Activated CD4-positive, alpha-beta T cell treated with anti-CD3 and anti-CD28 coated beads, Interleukin-2, amount 10 ng/mL, durations not matched to agents 7 days and 5 days (primary cell): ENCODE measurements at regions not wholly inside any gene's neighbourhood (a gene's known extent, or its start where the extent isn't known, plus 50 kb on each side); places are given as distances from the start of the nearest gene placed in this dataset.

Experiments
- CTCF ChIA-PET: fragments of 350-600 bp; sonication (Branson Sonifier 250); formaldehyde crosslinking; loops from one replicate; lab custom pipeline; 2021; ENCODE audit warnings: antibody characterized with exemption; lab: Charles Lee
- POLR2A ChIA-PET: fragments of 350-600 bp; sonication (Branson Sonifier 250); formaldehyde crosslinking; loops from one replicate; lab custom pipeline; 2021; ENCODE audit warnings: antibody characterized with exemption; lab: Charles Lee
- DNase-seq: peaks from one replicate; pipeline ENCODE4 v3.0.0-alpha.2; 2020
- H3K27ac Mint-ChIP-seq: one replicate; pipeline ENCODE4 v1.8.0; 2021; ENCODE audit warnings: mild to moderate bottlenecking, moderate library complexity, mixed read lengths
- H3K27me3 Mint-ChIP-seq: one replicate; pipeline ENCODE4 v1.8.0; 2021; ENCODE audit warnings: mixed read lengths
- H3K36me3 Mint-ChIP-seq: one replicate; pipeline ENCODE4 v1.8.0; 2021; ENCODE audit warnings: low read depth, mixed read lengths
- H3K4me1 Mint-ChIP-seq: one replicate; pipeline ENCODE4 v1.8.0; 2021; ENCODE audit warnings: mixed read lengths
- H3K4me3 Mint-ChIP-seq: one replicate; pipeline ENCODE4 v1.8.0; 2021; ENCODE audit warnings: mild to moderate bottlenecking, moderate library complexity, mixed read lengths
- H3K9me3 Mint-ChIP-seq: one replicate; pipeline ENCODE4 v1.8.0; 2021; ENCODE audit warnings: mixed read lengths

DNA sequence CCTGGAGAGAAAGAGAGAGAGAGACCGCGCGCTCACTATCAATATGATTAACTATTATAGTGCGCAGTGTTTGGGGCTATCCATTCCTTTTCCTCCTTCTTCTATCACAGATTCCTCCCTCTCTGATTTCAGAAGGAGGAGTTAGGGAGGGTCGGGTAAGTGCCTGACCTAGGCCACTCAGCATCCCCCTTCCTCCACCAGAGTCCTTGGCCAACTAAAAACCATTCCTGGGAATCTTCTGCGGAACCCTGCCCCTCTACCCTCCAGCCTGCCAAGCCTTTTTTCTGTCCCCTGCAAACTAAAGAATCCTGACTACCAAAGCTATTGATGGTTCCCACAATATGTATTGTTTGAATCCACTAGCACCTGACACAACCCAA is 256.2 kb upstream of the NFE2L3 start:
- Mint-ChIP-seq H3K4me3 (no peak overlapping the region), H3K4me1 (peaks cover 31% of the 10 kb centered on the region), H3K27ac (no peak overlapping the region), H3K36me3 (peaks cover 9% of the 10 kb centered on the region), H3K9me3 (peaks cover 5% of the 10 kb centered on the region), H3K27me3 (peaks cover 17% of the 10 kb centered on the region)
- DNase-seq: no peak
- ChIA-PET CTCF (interaction anchor here (0.7 to 7.3 kb wide), 10 partner anchors 9 to 1265 kb away, joined by 3 to 36 read pairs (median 5); no protein-coding TSS in a partner anchor), POLR2A (interaction anchor here (0.6 kb wide), 1 partner anchor 117 kb away, joined by 5 read pairs; no protein-coding TSS in a partner anchor)

DNA sequence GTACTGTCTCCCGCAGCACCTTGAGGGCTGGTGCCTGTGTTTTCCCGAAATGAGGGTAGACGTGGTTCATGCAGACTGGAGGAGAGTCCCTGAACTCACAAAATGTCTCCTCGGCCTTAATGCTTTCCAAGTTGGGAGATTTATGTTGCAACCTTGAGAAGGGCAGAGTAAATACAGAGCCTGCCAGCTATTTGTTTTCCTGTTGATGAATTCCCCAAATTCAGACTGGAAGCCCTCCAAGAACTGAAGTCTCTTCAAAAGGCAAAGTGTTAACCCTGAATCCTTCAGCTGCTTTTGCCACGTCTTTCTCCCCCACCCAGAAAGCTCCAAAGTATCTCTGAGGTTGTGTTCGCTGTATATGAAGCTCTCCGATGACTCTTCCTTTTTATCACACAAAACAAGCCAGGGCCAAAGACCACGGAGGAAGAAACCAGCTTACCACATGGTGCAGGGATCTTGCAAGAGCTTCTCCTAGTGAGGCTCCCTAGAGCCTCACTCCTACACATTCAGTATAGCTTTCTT is 254.7 kb upstream of the NFE2L3 start:
- Mint-ChIP-seq H3K4me1 (peaks cover 31% of the 10 kb centered on the region), H3K27ac (no peak overlapping the region), H3K9me3 (peaks cover 5% of the 10 kb centered on the region), H3K4me3 (no peak overlapping the region), H3K36me3 (peaks cover 9% of the 10 kb centered on the region), H3K27me3 (peaks cover 11% of the 10 kb centered on the region)
- DNase-seq: no peak
- CTCF ChIA-PET: interaction anchor here (0.6 to 7.3 kb wide), 6 partner anchors 11 to 637 kb away, joined by 3 to 36 read pairs (median 3); no protein-coding TSS in a partner anchor
- POLR2A ChIA-PET: no interaction called here

DNA sequence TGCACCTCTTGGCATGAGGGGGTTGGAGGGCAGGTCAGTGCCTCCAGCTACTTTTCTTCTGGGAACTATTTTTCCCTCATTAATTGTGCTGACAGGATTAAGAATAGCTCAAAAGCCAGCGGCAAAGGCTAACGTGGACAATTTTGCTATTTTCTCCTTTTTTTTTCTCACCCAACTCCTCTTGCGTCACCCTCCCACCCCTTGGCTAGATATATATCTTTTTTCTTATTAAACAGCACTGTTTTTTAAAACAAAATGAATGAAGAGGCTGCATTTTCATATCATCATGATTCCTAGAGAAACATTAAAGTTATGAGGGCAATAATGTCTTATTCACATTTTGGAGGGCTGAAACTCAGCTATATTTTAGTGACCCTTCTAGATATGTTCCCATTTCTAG is 251.8 kb upstream of the NFE2L3 start:
- H3K36me3 Mint-ChIP-seq: no peaks in the 10 kb centered on the region
- peaks cover 11% of the 10 kb centered on the region for H3K27me3 Mint-ChIP-seq
- H3K4me1 Mint-ChIP-seq: peaks cover 5% of the 10 kb centered on the region
- H3K9me3 Mint-ChIP-seq: no peaks in the 10 kb centered on the region
- no peak overlapping the region for H3K4me3 Mint-ChIP-seq
- no peak overlapping the region for H3K27ac Mint-ChIP-seq
- ChIA-PET POLR2A (no interaction called here), CTCF (interaction anchor here (1.3 kb wide), 1 partner anchor 10 kb away, joined by 3 read pairs; no protein-coding TSS in a partner anchor)
- no peak for DNase-seq

DNA sequence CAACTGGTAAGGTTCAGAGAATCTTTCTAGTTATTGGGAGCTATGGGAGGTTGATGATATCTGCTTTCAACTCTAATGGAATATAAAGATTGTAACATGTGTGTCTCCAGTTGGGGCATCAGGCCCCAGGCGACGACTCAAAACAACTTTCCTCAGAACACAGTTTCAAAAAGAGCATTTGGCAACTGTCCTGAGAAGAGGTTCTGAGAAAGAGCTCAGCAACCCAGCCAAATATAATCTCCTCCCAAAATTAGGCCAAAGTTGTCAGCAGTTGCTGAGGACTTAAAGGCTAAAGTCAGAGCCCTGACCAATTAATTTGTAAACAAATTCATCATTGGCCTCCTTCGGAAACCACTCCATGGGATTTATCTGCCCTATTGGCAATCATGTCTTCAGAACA is 251.1 kb upstream of the NFE2L3 start:
- Mint-ChIP-seq H3K9me3 (no peaks in the 10 kb centered on the region), H3K36me3 (no peaks in the 10 kb centered on the region), H3K4me3 (no peak overlapping the region), H3K4me1 (peaks cover 1% of the 10 kb centered on the region), H3K27ac (no peak overlapping the region), H3K27me3 (peaks cover 8% of the 10 kb centered on the region)
- ChIA-PET CTCF (interaction anchor here (1.2 kb wide), 1 partner anchor 67 kb away, joined by 3 read pairs; no protein-coding TSS in a partner anchor), POLR2A (no interaction called here)
- DNase-seq: no peak

DNA sequence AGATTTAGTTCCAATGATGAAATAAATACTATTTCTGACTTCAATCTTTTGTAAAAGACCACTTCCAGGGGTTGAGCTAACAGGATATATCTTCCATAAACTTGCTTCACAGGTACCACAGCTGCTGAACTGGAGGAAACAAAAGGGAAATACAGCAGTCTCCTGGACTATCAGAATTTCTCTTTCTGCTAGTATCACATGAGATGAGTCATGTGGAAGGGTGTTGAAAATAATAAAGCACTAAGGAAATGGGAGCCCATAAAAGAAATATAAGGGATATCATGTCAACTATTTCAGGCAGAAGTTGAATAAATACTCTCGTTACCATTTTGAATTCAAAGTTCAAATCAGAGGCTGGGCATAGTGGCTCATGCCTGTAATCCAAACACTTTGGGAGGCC is 250.3 kb upstream of the NFE2L3 start:
- Mint-ChIP-seq H3K4me1 (no peaks in the 10 kb centered on the region), H3K9me3 (no peaks in the 10 kb centered on the region), H3K27ac (no peak overlapping the region), H3K4me3 (no peak overlapping the region), H3K36me3 (no peaks in the 10 kb centered on the region), H3K27me3 (peaks cover 4% of the 10 kb centered on the region)
- CTCF ChIA-PET: interaction anchor here (1.2 kb wide), 1 partner anchor 66 kb away, joined by 3 read pairs; no protein-coding TSS in a partner anchor
- no peak for DNase-seq
- POLR2A ChIA-PET: no interaction called here

DNA sequence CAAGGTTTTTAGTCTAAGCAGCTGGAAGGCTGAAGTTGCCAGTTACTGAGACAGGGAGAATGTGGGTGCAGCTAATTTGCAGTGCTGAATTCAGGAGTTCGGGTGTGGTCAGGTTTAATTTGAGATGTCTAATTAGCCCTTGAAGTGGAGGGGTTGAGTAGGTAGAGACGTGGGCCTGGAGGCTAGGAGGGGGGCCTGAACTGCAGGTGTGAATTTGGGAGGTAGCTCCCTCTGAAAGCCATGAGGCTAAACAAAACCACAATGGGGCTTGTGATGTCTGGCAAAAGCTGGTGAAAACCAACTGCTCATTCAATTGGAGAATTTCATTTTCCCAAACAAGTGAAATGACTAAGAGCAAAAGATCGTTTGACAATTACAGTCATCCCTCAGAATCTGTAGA is 246.0 kb upstream of the NFE2L3 start:
- no peaks in the 10 kb centered on the region for H3K9me3 Mint-ChIP-seq

DNA sequence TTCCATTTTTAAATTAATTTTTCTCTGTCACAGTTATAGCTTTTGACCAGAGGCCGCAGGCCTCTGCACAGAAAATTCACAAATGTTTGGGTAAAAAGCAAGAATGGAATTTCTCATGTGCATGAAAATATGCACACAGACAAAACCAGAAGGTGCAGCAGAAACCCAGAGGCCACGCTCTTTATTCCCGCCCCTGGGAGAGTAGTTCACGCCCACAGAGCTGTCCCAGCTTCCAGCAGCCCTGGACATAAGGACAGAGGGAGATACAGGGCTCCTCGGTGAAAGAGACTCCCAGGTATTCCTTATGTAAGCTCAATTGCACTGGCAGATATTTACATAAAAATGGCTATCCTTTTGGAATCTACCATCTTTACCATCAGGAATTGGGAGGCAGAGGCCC is 245.2 kb upstream of the NFE2L3 start:
- Mint-ChIP-seq H3K9me3 (no peaks in the 10 kb centered on the region), H3K27ac (no peak overlapping the region), H3K4me3 (no peak overlapping the region), H3K4me1 (no peaks in the 10 kb centered on the region), H3K36me3 (no peaks in the 10 kb centered on the region), H3K27me3 (peaks cover 4% of the 10 kb centered on the region)
- ChIA-PET POLR2A (no interaction called here), CTCF (interaction anchor here (0.8 to 3.5 kb wide), 2 partner anchors 11 to 172 kb away, joined by 3 to 36 read pairs; no protein-coding TSS in a partner anchor)
- no peak for DNase-seq

More for the DNA sequence above, 246.0 kb upstream of the NFE2L3 start:
- DNase-seq: no peak
- POLR2A ChIA-PET: no interaction called here
- Mint-ChIP-seq H3K36me3 (no peaks in the 10 kb centered on the region), H3K27ac (no peak overlapping the region), H3K27me3 (peaks cover 3% of the 10 kb centered on the region), H3K4me1 (no peaks in the 10 kb centered on the region), H3K4me3 (no peak overlapping the region)
- CTCF ChIA-PET: interaction anchor here (3.5 kb wide), 1 partner anchor 10 kb away, joined by 36 read pairs; no protein-coding TSS in a partner anchor

DNA sequence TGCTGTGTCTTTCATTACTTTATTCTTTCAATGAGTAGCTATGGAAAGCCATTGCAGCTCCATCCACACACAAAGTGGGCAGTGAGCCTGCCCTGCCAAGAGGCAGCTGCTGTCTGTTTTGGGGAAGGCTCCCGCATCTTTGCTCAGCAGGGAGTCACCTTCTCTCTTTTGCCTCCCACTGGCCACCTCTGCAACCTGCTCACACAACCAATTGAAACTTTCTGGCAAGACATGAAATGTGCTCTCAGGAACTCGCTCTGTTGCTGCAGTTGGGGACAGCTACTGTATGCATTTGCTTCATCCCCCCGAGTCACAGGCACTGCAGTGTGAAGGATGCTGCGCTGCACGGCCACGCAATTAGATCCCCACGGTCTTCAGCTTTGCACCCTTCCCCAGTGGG is 244.8 kb upstream of the NFE2L3 start:
- H3K9me3 Mint-ChIP-seq: no peaks in the 10 kb centered on the region
- ChIA-PET CTCF (interaction anchor here (0.8 to 3.5 kb wide), 3 partner anchors 11 to 470 kb away, joined by 3 to 36 read pairs (median 5); no protein-coding TSS in a partner anchor), POLR2A (no interaction called here)

DNA sequence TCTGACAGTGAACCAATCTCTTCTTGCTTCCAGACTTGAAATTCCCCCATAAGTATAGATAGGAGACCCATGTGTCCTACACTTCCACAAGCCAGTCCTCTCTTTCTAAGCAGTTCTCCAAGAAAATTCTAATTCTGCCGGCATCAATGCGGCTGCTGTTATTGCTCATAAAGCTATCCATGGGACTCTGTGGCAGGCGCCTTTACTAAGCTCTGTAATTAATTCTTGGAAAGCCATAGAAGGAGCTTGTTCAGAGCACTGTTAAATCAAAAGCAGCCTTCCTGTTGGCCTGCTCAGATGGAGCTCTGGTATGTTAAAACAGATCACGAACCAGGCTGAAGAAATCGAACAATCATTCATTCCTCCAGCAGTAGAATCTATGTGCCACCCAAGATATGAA is 244.3 kb upstream of the NFE2L3 start:
- H3K27ac Mint-ChIP-seq: no peak overlapping the region
- H3K9me3 Mint-ChIP-seq: no peaks in the 10 kb centered on the region
- no peaks in the 10 kb centered on the region for H3K36me3 Mint-ChIP-seq
- ChIA-PET POLR2A (no interaction called here), CTCF (interaction anchor here (1.5 to 3.5 kb wide), 2 partner anchors 12 to 470 kb away, joined by 5 to 36 read pairs; no protein-coding TSS in a partner anchor)
- peaks cover 6% of the 10 kb centered on the region for H3K27me3 Mint-ChIP-seq
- H3K4me3 Mint-ChIP-seq: no peak overlapping the region
- no peaks in the 10 kb centered on the region for H3K4me1 Mint-ChIP-seq
- no peak for DNase-seq

More for the DNA sequence above, 244.8 kb upstream of the NFE2L3 start:
- no peak overlapping the region for H3K4me3 Mint-ChIP-seq
- peaks cover 6% of the 10 kb centered on the region for H3K27me3 Mint-ChIP-seq
- DNase-seq: no peak
- no peak overlapping the region for H3K27ac Mint-ChIP-seq
- no peaks in the 10 kb centered on the region for H3K36me3 Mint-ChIP-seq
- no peaks in the 10 kb centered on the region for H3K4me1 Mint-ChIP-seq

DNA sequence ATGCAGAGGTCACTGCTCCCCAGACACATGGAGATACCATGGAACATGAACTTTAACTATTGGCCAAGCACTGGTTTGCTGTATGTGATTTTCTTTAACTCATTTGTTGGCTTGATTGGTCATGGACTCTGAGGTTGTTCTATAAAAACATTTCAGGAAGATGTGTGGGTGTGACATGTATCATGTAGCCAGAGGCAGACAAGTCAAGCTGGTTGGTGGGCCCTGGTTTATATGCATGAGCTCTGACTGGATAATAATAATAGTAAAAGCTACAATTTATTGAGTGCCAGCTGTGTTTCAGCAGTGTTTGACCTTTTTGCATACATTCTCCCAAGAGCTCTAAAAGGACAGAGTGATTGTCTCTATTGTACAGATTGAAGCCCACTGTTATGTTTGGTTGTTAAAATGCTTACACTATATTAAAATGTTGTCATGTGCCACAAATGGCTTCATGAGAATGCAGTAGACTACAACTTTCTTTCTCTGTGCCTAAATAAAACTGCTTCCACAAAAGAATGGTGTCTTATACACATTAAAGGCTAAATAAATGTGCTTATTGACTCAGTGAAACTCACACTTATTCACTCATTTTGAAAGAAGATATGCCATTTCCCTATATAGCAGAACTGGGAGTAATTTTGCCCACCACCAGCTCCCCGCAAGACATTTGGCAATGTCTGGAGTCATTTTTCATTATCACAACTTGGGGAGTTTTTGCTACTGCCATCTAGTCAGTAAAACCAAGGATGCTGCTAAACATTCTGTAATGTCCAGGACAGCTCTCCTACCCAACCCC is 243.6 kb upstream of the NFE2L3 start:
- H3K36me3 Mint-ChIP-seq: no peaks in the 10 kb centered on the region
- H3K9me3 Mint-ChIP-seq: no peaks in the 10 kb centered on the region
- no peak for DNase-seq
- H3K4me1 Mint-ChIP-seq: no peaks in the 10 kb centered on the region
- no peak overlapping the region for H3K27ac Mint-ChIP-seq
- no peak overlapping the region for H3K4me3 Mint-ChIP-seq
- POLR2A ChIA-PET: no interaction called here
- CTCF ChIA-PET: interaction anchor here (0.8 to 3.5 kb wide), 3 partner anchors 13 to 584 kb away, joined by 3 to 36 read pairs (median 5); no protein-coding TSS in a partner anchor
- peaks cover 6% of the 10 kb centered on the region for H3K27me3 Mint-ChIP-seq

DNA sequence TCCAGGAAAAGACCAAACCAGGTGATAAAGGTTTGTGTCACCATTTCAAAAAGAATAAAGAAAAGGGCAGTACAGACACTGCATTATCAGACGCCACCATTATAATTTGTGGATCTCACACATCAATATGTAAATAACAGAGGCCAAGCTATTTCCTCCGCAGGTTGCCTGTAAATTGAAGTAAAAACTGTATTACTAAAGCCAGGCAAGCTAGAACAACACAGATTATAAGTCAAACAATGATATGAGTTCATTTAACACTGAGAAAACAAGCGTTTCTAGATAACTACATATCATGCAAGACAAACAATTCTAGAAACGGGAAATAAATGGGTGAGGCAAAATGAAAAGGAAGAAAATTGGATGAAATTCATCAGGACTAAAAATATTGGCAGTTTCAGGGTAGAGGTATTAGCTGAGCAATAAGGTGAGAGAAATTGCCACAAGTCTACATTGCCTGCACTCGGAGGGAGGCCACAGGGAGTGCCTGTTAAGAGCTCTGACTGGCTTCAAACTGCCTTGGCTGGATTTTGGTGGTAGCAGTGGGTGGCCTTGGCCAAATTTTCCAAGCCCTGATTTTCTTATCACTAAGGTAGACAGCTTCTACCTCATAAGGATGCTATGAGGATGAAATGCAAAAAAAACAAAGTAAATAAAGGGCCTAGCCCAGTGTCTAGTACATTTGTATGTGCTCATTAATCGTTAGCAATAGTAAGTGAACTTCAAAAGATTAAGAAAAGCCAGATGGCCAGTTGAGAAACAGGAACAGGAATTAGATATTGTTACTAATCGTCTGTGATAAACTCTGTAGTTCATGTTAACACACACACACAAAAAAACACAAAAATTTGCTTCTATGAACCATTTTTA is 240.0 kb upstream of the NFE2L3 start:
- ChIA-PET POLR2A (no interaction called here), CTCF (interaction anchor here (1.4 kb wide), 1 partner anchor 19 kb away, joined by 6 read pairs; no protein-coding TSS in a partner anchor)
- no peaks in the 10 kb centered on the region for H3K9me3 Mint-ChIP-seq
- H3K4me3 Mint-ChIP-seq: no peak overlapping the region
- H3K4me1 Mint-ChIP-seq: no peaks in the 10 kb centered on the region
- H3K27ac Mint-ChIP-seq: no peak overlapping the region
- DNase-seq: no peak
- no peaks in the 10 kb centered on the region for H3K36me3 Mint-ChIP-seq
- H3K27me3 Mint-ChIP-seq: peaks cover 6% of the 10 kb centered on the region

DNA sequence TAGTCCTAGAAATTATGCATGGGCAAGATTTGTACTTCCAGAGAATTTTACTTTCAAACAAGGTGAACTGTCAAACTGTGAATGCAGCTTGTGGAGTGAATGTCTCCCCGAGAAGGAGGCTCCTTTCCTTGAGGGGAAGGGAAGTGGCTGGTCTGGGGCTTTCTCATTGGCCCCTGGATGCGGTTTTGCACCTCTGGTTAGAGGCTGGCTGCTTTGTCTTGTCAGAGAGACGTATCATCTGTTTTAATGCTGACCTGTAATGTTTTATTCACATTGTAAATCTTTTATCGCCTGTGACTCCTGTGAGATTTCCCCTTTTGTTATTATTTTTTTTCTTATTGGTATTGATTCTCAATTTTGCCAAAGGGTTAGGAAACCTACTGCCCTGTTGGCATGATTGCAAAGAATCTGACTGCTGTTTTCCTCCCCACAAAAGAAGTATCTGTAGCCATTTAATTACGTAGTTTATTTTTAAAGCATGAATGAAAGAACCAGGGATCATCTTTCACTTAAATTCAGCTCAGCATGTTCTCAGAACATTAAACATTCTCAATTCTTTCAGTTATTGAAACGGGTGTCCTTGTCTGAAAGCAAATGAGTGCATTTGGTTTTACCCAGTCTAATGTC is 238.3 kb upstream of the NFE2L3 start:
- no peak for DNase-seq

More for the DNA sequence above, 238.3 kb upstream of the NFE2L3 start:
- peaks cover 10% of the 10 kb centered on the region for H3K27me3 Mint-ChIP-seq
- no peak overlapping the region for H3K27ac Mint-ChIP-seq
- ChIA-PET POLR2A (no interaction called here), CTCF (no interaction called here)
- H3K9me3 Mint-ChIP-seq: peaks cover 4% of the 10 kb centered on the region
- H3K36me3 Mint-ChIP-seq: peaks cover 2% of the 10 kb centered on the region
- H3K4me1 Mint-ChIP-seq: no peaks in the 10 kb centered on the region
- no peak overlapping the region for H3K4me3 Mint-ChIP-seq
